HK-2 (cell line): ENCODE measurements at regions not wholly inside any gene's neighbourhood (a gene's known extent, or its start where the extent isn't known, plus 50 kb on each side); places are given as distances from the start of the nearest gene placed in this dataset.

ENCODE experiments used
- DNase-seq: peaks from one replicate; pipeline ENCODE4 v3.0.0-alpha.2; 2018; ENCODE audit not compliant: unreplicated experiment

GRCh38 chr12:93177208-93178153 is 200.2 kb upstream of the NUDT4 start:
- DNase-seq: no peak

GRCh38 chr12:93178154-93178878 is 199.4 kb upstream of the NUDT4 start:
- DNase-seq: no peak

DNA sequence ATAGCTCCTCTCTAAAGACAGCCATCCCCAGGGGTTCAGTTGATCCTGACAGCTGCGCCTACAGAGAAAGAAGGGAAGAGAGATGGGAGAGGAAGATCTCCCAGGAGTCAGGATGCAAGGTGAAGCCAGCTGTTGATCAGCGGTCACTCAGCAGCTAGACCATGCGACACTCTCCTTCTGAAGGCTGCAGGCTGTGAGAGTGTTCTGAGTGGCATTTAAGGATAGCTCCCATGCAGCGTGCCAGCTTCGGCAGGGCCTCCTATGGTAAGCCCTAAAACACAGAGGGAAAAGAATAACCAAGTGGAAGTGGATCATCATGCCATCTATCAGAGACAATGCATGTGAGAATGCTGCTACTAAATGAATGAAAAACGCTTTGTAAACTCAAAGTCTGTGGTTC is 197.9 kb upstream of the NUDT4 start:
- no peak for DNase-seq

DNA sequence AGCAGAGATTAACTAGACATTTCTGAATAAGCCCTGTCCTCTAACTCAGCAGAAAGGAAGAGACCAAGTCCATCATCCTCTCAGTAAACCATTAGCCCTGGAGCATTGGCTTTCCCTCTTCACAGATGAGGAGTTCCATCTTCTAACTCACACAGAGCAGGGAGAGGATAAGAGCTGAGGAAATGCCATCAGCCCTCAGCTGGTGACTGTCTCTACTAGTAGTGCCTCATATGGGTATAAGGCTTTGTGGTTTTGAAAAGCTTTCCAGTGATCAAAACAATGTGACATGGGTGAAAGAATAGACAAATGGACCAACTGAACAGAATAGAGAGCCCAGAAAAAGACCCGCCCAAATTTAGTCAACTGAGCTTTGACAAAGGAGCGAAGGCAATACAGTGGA is 197.2 kb upstream of the NUDT4 start:
- no peak for DNase-seq

GRCh38 chr12:93181409-93181965 is 196.2 kb upstream of the NUDT4 start:
- no peak for DNase-seq

GRCh38 chr12:93183940-93184671 is 193.6 kb upstream of the NUDT4 start:
- no peak for DNase-seq

DNA sequence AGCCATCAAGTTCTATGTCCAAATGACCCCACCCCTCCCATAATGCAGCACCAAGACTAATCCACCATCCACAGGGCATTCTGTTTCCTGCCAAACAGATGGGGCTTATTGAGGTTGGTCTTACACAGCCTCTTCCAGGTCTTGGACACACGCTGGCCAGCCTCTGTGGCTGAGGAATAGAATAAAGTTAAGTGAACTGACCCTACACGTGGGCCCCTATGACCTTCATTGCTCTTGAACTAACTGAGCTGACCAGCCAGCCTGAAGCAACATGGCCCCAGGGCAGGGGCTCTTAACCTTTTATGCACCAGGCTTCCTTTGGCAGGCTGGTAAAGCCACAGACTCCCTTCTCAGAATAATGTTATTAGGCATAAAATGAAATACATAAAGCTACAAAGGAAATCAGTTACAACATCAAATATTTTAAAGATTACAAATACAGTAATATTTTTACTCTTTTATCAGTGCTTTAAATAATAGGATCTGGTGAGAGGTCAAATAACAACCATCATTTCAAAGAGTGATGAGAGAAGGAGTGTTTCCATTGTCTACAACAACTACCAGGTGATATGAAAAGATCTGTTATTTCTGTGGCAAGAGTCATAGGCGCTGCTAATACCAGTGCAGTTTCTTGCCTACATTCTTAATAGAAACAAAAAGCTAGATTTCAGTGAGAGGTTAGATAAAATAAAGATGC is 192.9 kb upstream of the NUDT4 start:
- DNase-seq: no peak

DNA sequence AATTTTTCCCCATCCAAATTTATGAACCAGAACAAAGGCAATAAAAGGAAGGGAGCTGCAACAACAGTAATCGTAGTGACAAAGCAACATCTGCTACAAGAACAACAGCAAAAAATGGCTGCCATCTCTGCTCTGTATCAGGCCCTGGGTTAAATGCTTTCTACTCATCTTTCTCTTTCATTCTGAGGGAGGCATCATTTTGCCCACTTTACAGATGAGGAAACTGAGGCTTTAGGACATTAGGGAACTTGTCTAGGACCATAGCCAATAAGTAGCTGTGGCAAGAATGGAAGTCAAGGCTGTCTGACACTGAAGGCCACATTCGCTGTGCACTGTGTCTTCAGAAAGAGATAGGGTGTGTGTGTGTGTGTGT is 192.4 kb upstream of the NUDT4 start:
- no peak for DNase-seq

DNA sequence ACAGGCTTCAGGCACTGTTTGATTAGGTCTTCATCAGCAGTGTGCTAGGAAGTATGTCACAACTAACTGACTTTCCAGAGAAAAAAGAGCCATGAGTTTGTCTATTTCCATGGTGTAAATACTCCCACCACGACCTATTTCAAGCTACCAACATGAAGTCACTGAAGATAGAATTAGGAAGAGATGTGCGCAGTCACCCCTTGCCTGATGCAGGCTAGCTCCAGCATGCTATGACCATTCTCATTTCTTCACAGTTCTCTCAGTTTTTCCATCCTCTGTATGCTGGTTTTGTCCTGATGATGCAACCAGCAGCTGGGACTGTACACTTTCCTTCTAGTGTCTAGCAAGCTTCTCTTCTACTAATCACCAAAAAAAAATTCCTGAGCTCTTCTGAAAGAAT is 191.6 kb upstream of the NUDT4 start:
- DNase-seq: no peak

- no peak for DNase-seq
Observed at GRCh38 chr12:93186621-93187020, 191.1 kb upstream of the NUDT4 start.

GRCh38 chr12:93191423-93191822 is 186.3 kb upstream of the NUDT4 start:
- DNase-seq: no peak

- no peak for DNase-seq
Observed at GRCh38 chr12:93191956-93192355, 185.8 kb upstream of the NUDT4 start.

DNA sequence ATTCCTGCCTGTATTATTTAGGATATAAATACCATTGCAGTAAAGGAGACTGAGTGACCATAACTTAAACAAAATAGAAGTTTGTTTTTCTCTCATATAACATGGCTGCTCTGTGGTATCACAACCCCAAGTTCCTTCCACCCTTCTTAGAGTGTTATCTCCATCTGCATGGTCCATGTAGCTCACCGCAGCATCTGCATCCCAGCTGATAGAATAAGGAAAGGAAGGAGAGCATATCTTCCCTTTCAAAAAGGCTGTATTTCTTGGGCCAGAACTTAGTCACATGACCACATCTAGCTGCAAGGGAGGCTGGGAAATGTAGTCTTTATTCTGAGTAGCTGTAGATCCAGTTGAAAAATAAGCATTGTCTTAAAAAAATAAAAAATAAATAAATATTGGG is 184.8 kb upstream of the NUDT4 start:
- no peak for DNase-seq

DNA sequence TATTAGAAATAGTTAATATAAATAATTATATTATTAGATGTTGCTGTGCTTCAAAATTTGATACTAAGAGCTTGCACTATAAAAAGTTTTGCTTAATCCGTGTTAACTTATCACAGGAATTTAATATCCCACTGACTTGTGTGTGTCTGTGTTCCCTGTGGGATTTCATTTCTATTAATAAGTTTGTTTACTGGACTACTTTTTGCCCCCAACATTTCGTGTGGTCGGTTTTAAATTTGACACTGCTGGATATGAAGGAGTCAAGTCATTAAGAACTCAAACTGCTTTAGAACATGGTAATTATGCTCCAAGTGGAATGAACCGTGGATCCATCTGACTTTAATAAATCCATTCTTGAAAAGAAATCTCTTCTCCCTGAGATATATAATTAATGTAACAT is 182.2 kb upstream of the NUDT4 start:
- DNase-seq: no peak

DNA sequence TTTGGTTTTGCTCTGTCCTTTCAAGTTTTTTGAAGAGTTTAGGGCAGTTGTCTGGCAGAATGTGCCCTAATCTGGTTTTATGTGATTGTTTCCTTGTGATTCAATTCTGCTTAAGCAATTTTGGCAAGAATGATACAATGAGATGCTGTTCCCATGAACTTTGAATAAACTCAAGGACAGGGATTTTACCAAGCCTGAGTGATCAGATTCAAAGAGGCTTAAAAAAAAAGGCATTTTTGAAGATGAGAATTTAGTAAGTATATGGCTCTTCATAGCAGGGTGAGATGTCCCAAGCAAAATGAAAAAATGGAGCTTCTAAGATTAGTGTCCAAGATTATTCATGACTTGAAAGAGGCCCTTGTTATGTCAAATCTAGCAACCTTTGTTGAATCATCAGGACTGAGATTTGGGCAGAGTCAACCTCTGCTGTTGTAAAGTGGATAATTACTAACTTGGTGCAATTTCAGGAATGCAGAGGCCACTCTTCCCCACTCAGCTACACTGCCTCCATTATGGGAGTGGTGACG is 180.6 kb upstream of the NUDT4 start:
- DNase-seq: peak; percentile 13

DNA sequence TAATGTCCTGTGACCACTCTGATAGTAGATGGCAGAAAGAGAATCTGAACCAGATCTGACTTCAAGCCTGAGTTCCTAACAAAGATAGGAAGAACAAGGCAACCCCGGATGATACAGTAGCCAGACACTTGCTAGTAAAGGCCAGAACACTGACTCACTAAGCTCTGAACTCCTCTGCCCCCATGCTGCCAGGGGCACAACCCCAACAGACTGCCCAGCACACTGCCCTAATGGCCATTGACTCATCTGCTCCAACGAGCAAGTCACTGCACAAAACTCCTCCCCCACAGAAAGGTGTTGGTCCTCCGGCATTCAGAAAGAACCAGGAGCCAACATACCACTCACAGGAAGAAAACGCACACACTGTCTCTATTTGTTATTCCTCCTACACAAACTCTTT is 179.6 kb upstream of the NUDT4 start:
- DNase-seq: peak; percentile 73

DNA sequence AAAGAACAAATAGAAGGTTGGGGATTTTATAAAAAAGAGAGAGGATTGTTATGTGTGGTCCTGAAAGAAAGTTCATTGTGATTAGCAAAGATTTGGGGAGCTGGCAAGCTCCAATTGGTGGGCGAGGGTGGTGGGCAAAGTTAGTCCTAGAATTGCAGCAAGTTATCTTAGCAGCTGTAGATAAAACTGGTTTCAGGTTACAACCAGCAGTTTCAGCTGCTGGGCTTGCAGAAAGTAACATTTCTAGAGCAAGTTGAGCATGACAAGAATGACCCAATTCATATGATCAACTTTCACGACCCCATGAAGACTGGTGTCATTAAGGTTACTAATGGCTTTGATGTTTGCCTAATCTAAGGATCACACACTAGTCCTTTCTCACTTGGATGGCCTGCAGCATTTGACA is 177.9 kb upstream of the NUDT4 start:
- no peak for DNase-seq

DNA sequence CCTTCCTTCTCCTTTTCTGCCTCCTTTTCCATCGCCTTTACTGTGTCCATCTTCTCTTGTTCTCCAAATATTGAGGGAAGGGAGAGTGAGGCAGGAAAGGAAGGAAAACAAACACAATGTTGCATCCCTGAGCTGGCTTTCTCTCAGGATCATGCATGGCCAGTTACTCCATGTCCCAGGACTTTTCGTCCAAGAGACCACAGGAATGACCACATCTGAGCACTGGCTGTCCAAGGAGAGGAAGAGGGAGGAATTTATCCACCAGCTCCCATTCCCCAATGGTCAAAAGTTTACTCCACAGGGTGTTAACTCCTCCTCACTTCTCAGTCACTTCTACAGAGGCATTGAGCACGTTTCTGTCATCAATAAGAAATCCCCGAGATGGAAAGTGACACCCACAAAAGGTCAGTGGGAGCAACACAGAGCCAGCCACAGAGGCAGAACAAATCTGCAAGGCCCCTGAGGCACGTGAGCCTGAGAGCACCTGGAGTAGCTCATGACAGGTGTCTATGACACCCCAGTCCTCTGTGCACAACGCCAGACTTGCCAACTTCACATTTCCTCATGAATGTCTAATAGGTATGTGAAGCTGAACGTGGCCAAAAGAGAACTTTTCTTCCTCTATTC is 177.3 kb upstream of the NUDT4 start:
- no peak for DNase-seq

DNA sequence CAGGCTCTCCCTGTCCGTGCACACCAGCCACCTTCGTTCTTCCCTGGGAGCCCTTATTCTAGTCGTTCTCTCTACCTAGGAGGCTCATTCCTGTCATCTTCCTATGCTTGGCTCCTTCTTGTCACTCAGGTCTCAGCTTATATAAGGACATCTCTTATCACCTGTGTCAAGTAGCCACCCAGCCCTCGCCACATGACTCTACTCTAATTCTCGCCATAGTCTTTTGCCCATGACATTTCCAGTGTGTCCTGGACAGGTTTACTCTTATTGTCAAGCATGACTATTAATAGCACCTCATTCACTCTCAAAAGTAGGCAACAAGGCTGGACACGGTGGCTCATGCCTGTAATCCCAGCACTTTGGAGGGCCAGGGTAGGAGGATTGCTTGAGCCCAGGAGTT is 175.7 kb upstream of the NUDT4 start:
- no peak for DNase-seq

- no peak for DNase-seq
Observed at GRCh38 chr12:93202688-93203087, 175.0 kb upstream of the NUDT4 start.

DNA sequence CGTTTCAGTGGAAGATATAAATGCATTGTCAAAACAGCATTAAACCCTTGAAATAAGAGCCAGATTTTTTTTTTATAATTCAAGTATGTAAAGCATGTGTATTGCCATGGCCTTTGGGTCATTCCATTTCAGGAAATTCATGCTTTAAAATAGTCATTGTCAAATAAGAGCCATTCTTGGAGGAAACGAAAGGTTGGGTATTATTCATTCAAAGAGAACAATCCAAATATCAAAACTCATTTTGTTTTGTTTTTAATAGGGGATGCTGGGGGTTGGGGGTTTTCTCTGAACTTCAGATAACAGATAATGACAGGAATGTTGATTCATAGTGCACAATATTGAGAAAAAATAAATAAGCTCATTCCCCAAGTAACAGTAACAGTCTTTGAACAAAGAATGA is 174.4 kb upstream of the NUDT4 start:
- DNase-seq: no peak
